Mesenchymal stem cell (in vitro differentiated cells and primary cell): ENCODE measurements at regions not wholly inside any gene's neighbourhood (a gene's known extent, or its start where the extent isn't known, plus 50 kb on each side); places are given as distances from the start of the nearest gene placed in this dataset.
A peak's percentile ranks its signal among the peaks of the same experiment; 100 is the strongest.

ENCODE experiments used
- DNase-seq: peaks from one replicate; pipeline ENCODE4 v3.0.0-alpha.2; 2013
- H2AFZ ChIP-seq: one replicate; pipeline ENCODE4 v1.6.1; 2013; ENCODE audit warnings: low read depth, mild to moderate bottlenecking, control low read depth, inconsistent platforms, low read length, moderate library complexity
- H2AK5ac ChIP-seq: 2 replicates; pipeline ENCODE4 v1.6.1; 2013; ENCODE audit warnings: low read length, moderate library complexity, mild to moderate bottlenecking, inconsistent platforms; ENCODE audit not compliant: severe bottlenecking
- H2BK120ac ChIP-seq: one replicate; pipeline ENCODE4 v1.6.1; 2013; ENCODE audit warnings: low read depth, mild to moderate bottlenecking, inconsistent platforms, low read length, moderate library complexity
- H2BK12ac ChIP-seq, 2 experiments: one replicate each; pipeline ENCODE4 v1.6.1; 2013; ENCODE audit warnings: inconsistent platforms in 2 of 2, low read length in 2 of 2, mild to moderate bottlenecking in 2 of 2, moderate library complexity in 2 of 2, control low read depth in 1 of 2
- H2BK15ac ChIP-seq: one replicate; pipeline ENCODE4 v1.6.1; 2013; ENCODE audit warnings: mild to moderate bottlenecking, low read depth, inconsistent platforms; ENCODE audit not compliant: poor library complexity, severe bottlenecking
- H2BK5ac ChIP-seq: 2 replicates; pipeline ENCODE4 v1.6.1; 2013; ENCODE audit warnings: low read depth, mild to moderate bottlenecking, low read length, control low read depth, inconsistent platforms; ENCODE audit not compliant: poor library complexity, severe bottlenecking
- H3K14ac ChIP-seq, 2 experiments: one replicate each; pipeline ENCODE4 v1.6.1; 2013; ENCODE audit warnings: inconsistent platforms in 2 of 2, low read length in 2 of 2, control low read depth in 1 of 2, mild to moderate bottlenecking in 1 of 2, moderate library complexity in 1 of 2
- H3K18ac ChIP-seq, 2 experiments: one replicate each; pipeline ENCODE4 v1.6.1; 2013; ENCODE audit warnings: inconsistent platforms in 2 of 2, low read length in 2 of 2, control low read depth in 1 of 2, low read depth in 1 of 2, mild to moderate bottlenecking in 1 of 2
- H3K23ac ChIP-seq, 2 experiments: one replicate each; pipeline ENCODE4 v1.6.1; 2013; ENCODE audit warnings: inconsistent platforms in 2 of 2, low read length in 2 of 2, mild to moderate bottlenecking in 2 of 2, moderate library complexity in 2 of 2, control low read depth in 1 of 2
- H3K27ac ChIP-seq: 2 replicates; pipeline ENCODE4 v1.5.1; 2013; ENCODE audit warnings: mild to moderate bottlenecking, moderate library complexity, low read length, control low read depth, inconsistent platforms; ENCODE audit not compliant: poor library complexity, severe bottlenecking
- H3K27me3 ChIP-seq, 2 experiments: 2 replicates each; pipeline versions ENCODE4 v1.6.1 to v1.7.0; 2013; ENCODE audit warnings: low read length in 2 of 2, mild to moderate bottlenecking in 2 of 2, moderate library complexity in 2 of 2, control low read depth in 1 of 2, inconsistent platforms in 1 of 2; ENCODE audit not compliant: control insufficient read depth in 1 of 2, insufficient read depth in 1 of 2
- H3K36me3 ChIP-seq, 2 experiments: 2 replicates each; pipeline versions ENCODE4 v1.6.1 to v1.7.0; 2013; ENCODE audit warnings: low read length in 2 of 2, control low read depth in 1 of 2, inconsistent platforms in 1 of 2, low read depth in 1 of 2, mild to moderate bottlenecking in 1 of 2; ENCODE audit not compliant: insufficient read depth in 2 of 2, control insufficient read depth in 1 of 2
- H3K4ac ChIP-seq, 2 experiments: one replicate each; pipeline ENCODE4 v1.6.1; 2013; ENCODE audit warnings: inconsistent platforms in 2 of 2, low read length in 2 of 2, mild to moderate bottlenecking in 2 of 2, moderate library complexity in 2 of 2, control low read depth in 1 of 2, low read depth in 1 of 2
- H3K4me1 ChIP-seq: 2 replicates; pipeline ENCODE4 v1.6.1; 2013; ENCODE audit warnings: low read depth, low read length, control low read depth; ENCODE audit not compliant: control insufficient read depth, insufficient read depth
- H3K4me2 ChIP-seq: 2 replicates; pipeline ENCODE4 v1.6.1; 2013; ENCODE audit warnings: low read length, mild to moderate bottlenecking, inconsistent platforms; ENCODE audit not compliant: poor library complexity, severe bottlenecking
- H3K4me3 ChIP-seq, 2 experiments: 2 replicates each; pipeline versions ENCODE4 v1.5.1 to v1.7.0; 2013; ENCODE audit warnings: low read length in 2 of 2, mild to moderate bottlenecking in 2 of 2, control low read depth in 1 of 2, low read depth in 1 of 2; ENCODE audit not compliant: insufficient read depth in 1 of 2
- H3K79me1 ChIP-seq: replicated peaks from 2 replicates; pipeline ENCODE4 v1.6.1; 2013; ENCODE audit warnings: mild to moderate bottlenecking, control low read depth, low read length, inconsistent platforms; ENCODE audit not compliant: poor library complexity, severe bottlenecking
- H3K9ac ChIP-seq: 2 replicates; pipeline ENCODE4 v1.7.0; 2013; ENCODE audit warnings: mild to moderate bottlenecking, low read length, moderate library complexity
- H3K9me3 ChIP-seq: 2 replicates; pipeline ENCODE4 v1.7.0; 2013; ENCODE audit warnings: mild to moderate bottlenecking, low read length; ENCODE audit not compliant: control insufficient read depth
- H4K8ac ChIP-seq: one replicate; pipeline ENCODE4 v1.6.1; 2013; ENCODE audit warnings: inconsistent platforms, mild to moderate bottlenecking, low read length, moderate library complexity
- H4K91ac ChIP-seq: one replicate; pipeline ENCODE4 v1.6.1; 2013; ENCODE audit warnings: mild to moderate bottlenecking, low read length, inconsistent platforms
- WGBS: methylation state at CpG from one replicate; pipeline ENCODE4 v1.1.7; 2013; ENCODE audit warnings: mixed read lengths; 5-methylcytosine and 5-hydroxymethylcytosine counted together

DNA sequence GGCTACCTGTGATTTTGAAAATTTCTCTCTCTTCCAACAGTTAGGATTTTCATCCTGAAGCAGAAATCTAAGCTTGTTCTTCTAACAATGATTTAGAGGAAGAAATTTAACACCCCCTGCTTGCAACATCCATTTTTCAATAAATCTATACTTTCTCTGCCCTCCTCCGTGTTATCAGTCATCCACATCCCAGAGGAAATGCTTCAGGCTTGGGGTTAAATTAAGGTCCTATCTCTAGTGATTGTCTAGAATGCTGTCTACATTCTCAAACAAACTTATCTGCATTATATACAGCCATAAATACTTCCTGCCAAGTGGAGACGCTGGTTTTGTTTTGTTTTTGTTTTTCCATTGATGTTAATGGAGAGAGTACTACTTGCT lies 371.0 kb downstream of the CSNK1G3 start:
- Histone ChIP-seq H3K14ac (no peak overlapping the region), H3K36me3 (no peaks in the 10 kb centered on the region), H2BK12ac (no peak overlapping the region), H3K4me1 (peaks cover 4% of the 10 kb centered on the region), H4K8ac (no peak overlapping the region), H2AFZ (no peak overlapping the region), H2AK5ac (no peak overlapping the region), H3K4me2 (no peak overlapping the region), H3K27ac (no peak overlapping the region), H3K4me3 (no peak overlapping the region), H2BK5ac (no peak overlapping the region), H3K9ac (no peak overlapping the region), H3K4ac (no peak overlapping the region), H4K91ac (no peak overlapping the region), H2BK15ac (no peak overlapping the region), H3K23ac (no peak overlapping the region), H3K18ac (no peak overlapping the region), H2BK120ac (no peak overlapping the region), H3K9me3 (peaks cover 3% of the 10 kb centered on the region), H3K79me1 (no peaks in the 10 kb centered on the region), H3K27me3 (no peaks in the 10 kb centered on the region)
- peak; percentile 44 for DNase-seq
- 0% methylated on average over 2 of the region's 2 CpGs for WGBS

DNA sequence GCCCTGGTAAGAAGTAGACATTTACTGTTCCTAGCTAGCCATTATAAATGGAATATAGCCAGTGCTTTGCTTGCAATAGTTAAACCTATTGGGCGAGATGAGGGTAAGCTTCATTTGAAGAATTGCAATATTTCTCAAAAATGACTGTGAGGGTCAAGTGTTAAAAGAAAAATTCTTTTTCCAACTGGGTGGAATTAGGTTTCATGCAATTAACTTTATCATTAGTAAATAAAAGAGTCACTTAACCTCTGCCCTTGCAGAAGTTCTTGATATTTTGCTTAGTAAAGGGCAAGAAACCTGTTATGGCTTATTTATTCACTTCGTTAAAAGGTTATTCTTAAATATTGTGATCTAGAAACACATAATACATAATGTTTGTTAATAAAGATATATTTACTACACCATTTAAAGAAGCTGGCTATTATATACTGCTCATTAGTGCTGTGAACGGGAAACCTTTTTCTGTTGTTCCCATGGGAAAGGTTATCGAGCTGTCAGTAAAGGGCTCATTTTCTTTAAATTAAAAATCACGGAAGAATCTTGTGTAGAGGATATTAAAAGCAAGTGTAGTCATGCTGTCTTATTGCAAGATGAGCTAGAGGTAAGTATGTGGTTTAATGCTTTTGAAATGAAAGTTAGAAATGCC lies 370.5 kb downstream of the CSNK1G3 start:
- Histone ChIP-seq H2BK120ac (no peak overlapping the region), H3K9me3 (no peaks in the 10 kb centered on the region), H2AK5ac (no peak overlapping the region), H4K91ac (no peak overlapping the region), H3K27me3 (no peaks in the 10 kb centered on the region), H2BK5ac (no peak overlapping the region), H3K14ac (no peak overlapping the region), H4K8ac (no peak overlapping the region), H3K4me3 (no peak overlapping the region), H3K27ac (no peak overlapping the region), H3K18ac (no peak overlapping the region), H3K79me1 (no peaks in the 10 kb centered on the region), H3K36me3 (no peaks in the 10 kb centered on the region), H2BK12ac (no peak overlapping the region), H3K23ac (no peak overlapping the region), H3K4me1 (peaks cover 4% of the 10 kb centered on the region), H3K4ac (no peak overlapping the region), H3K9ac (no peak overlapping the region), H2BK15ac (no peak overlapping the region), H3K4me2 (no peak overlapping the region), H2AFZ (no peak overlapping the region)
- no peak for DNase-seq
- 77% methylated on average over 4 of the region's 5 CpGs for WGBS

DNA sequence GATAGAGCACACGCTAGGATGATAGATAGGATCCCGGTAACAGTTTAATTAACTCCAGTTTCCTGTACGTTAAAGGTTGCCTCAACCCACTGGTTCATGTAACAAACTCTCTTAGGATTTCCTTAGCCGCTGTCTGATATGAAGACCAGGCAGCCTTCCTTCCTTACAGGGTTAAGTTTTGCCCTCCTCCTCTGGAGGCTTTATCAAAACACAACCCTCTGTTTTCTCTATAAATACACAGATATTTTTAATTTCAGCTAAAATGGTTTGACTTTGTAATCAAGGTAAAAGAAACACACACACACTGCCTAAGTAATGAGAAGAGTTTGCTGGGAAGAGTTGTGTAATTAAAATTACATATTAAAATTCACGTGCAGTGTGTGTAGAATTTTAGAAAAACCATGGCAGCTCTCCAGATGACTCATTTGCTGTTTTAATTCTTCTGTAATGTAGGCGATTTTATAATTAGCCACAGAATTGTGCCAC lies 369.8 kb downstream of the CSNK1G3 start:
- H2AFZ ChIP-seq, result no peak overlapping the region
- no peak overlapping the region for H3K4ac ChIP-seq
- H2BK15ac ChIP-seq, result no peak overlapping the region
- no peak overlapping the region for H2AK5ac ChIP-seq
- H3K9me3 ChIP-seq, result no peaks in the 10 kb centered on the region
- H3K4me2 ChIP-seq, result no peak overlapping the region
- no peak overlapping the region for H3K4me3 ChIP-seq
- H2BK5ac ChIP-seq, result no peak overlapping the region
- no peaks in the 10 kb centered on the region for H3K27me3 ChIP-seq
- no peak overlapping the region for H3K14ac ChIP-seq
- no peak overlapping the region for H2BK12ac ChIP-seq
- no peaks in the 10 kb centered on the region for H3K36me3 ChIP-seq
- no peak overlapping the region for H4K8ac ChIP-seq
- peak overlapping the region; percentile 27 for H3K9ac ChIP-seq
- 21% methylated on average over 5 of the region's 6 CpGs for WGBS
- H2BK120ac ChIP-seq, result no peak overlapping the region
- H3K23ac ChIP-seq, result no peak overlapping the region
- H4K91ac ChIP-seq, result no peak overlapping the region
- H3K79me1 ChIP-seq, result no peaks in the 10 kb centered on the region
- peaks cover 4% of the 10 kb centered on the region for H3K4me1 ChIP-seq
- H3K27ac ChIP-seq, result peak overlapping the region; percentile 40
- DNase-seq, result peak; percentile 54
- no peak overlapping the region for H3K18ac ChIP-seq

DNA sequence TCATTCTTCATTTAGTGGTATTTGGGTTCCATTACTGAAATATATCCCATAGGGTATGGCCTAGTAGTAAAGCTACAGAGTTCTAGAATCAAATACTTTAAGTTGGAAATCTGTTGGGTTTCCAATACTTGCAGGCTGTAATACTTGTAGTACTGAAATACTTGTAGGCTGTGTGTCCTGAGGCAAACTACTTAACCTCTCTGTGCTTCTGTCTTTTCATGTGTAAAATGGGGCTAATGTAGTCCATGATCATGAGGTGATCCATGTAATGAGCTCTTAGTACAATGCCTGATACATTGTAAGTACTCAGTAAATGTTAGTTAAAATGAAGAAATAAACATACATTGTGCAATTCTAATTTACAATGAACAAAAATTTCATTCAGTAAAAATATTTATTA lies 368.9 kb downstream of the CSNK1G3 start:
- H2BK12ac ChIP-seq, result no peak overlapping the region
- no peak for DNase-seq
- no peak overlapping the region for H2BK120ac ChIP-seq
- H2BK5ac ChIP-seq, result no peak overlapping the region
- H3K23ac ChIP-seq, result no peak overlapping the region
- no peaks in the 10 kb centered on the region for H3K36me3 ChIP-seq
- no peak overlapping the region for H3K18ac ChIP-seq
- no peak overlapping the region for H4K8ac ChIP-seq
- no peak overlapping the region for H3K4me2 ChIP-seq
- H2AK5ac ChIP-seq, result no peak overlapping the region
- H3K9me3 ChIP-seq, result no peaks in the 10 kb centered on the region
- no peaks in the 10 kb centered on the region for H3K27me3 ChIP-seq
- peaks cover 4% of the 10 kb centered on the region for H3K4me1 ChIP-seq
- no peak overlapping the region for H3K9ac ChIP-seq
- H3K14ac ChIP-seq, result no peak overlapping the region
- H2BK15ac ChIP-seq, result no peak overlapping the region
- no peaks in the 10 kb centered on the region for H3K79me1 ChIP-seq
- H3K4me3 ChIP-seq, result no peak overlapping the region
- H4K91ac ChIP-seq, result no peak overlapping the region
- H2AFZ ChIP-seq, result no peak overlapping the region
- H3K27ac ChIP-seq, result no peak overlapping the region
- no peak overlapping the region for H3K4ac ChIP-seq
